Gastroesophageal sphincter (tissue), 4 donors: ENCODE measurements at regions not wholly inside any gene's neighbourhood (a gene's known extent, or its start where the extent isn't known, plus 50 kb on each side); places are given as distances from the start of the nearest gene placed in this dataset.
"Not testable (repeated sequence)": the region's sequence is repeated elsewhere in the genome, so short reads cannot be mapped to it uniquely, and the experiment has no call there.

Source experiments
- ATAC-seq: fragments of 150-250 bp; one replicate; pipeline ENCODE4 v1.9.1; 2016; ENCODE audit warnings: mild to moderate bottlenecking, moderate library complexity
- H3K27ac ChIP-seq, 4 donors: fragments of 200-600 bp; sonication (generic) in 3 of 4; 1 replicate in 3 of 4; 2 replicates in 1 of 4; pipeline ENCODE4 v1.5.1; 2016 to 2019
- H3K27me3 ChIP-seq: fragments of 200-600 bp; sonication (generic); one replicate; pipeline ENCODE4 v1.5.1; 2019
- H3K36me3 ChIP-seq, 2 donors: fragments of 200-600 bp; sonication (generic); one replicate each; pipeline ENCODE4 v1.5.1; 2019; ENCODE audit warnings: control low read depth in 1 of 2
- H3K4me1 ChIP-seq, 3 donors: fragments of 200-600 bp; sonication (generic); 1 replicate in 2 of 3; 2 replicates in 1 of 3; pipeline ENCODE4 v1.5.1; 2016 to 2019; ENCODE audit warnings: control low read depth in 2 of 3
- H3K4me3 ChIP-seq, 2 donors: fragments of 200-600 bp; sonication (generic); one replicate each; pipeline ENCODE4 v1.5.1; 2019; ENCODE audit warnings: mild to moderate bottlenecking in 1 of 2, moderate library complexity in 1 of 2
- H3K9me3 ChIP-seq, 3 donors: fragments of 200-600 bp; sonication (generic); one replicate each; pipeline ENCODE4 v1.5.1; 2017 to 2019; ENCODE audit warnings: control low read depth in 2 of 3
- CTCF ChIP-seq, 4 experiments: fragments of 200-600 bp in 2 of 4; fragments of 450-650 bp in 2 of 4; sonication (generic) in 1 of 4; IDR thresholded peaks; one replicate each; pipeline ENCODE4 v1.5.1; 2017 to 2019; ENCODE audit warnings: antibody characterized with exemption in 4 of 4, mild to moderate bottlenecking in 2 of 4, moderate library complexity in 2 of 4
- POLR2AphosphoS5 ChIP-seq: sonication (generic); formaldehyde crosslinking; IDR thresholded peaks from one replicate; pipeline ENCODE4 v1.6.1; 2017; ENCODE audit warnings: antibody characterized with exemption
- WGBS, 2 donors: methylation state at CpG; one replicate each; pipeline ENCODE4 v1.1.5; 2018; ENCODE audit warnings: low coverage in 1 of 2; 5-methylcytosine and 5-hydroxymethylcytosine counted together

- not testable (repeated sequence) for H3K27ac ChIP-seq, H3K27me3 ChIP-seq, H3K4me3 ChIP-seq, ATAC-seq, H3K4me1 ChIP-seq, H3K9me3 ChIP-seq, H3K36me3 ChIP-seq
- WGBS, 2 donors: 83% methylated on average over 1 of the region's 9 CpGs; no CpG with 5 or more reads in 1 of the 2 donors
Observed at GRCh38 chr5:177894681-177895453, 101.2 kb downstream of the PROP1 start.

GRCh38 chr5:177892357-177892665 lies 103.7 kb downstream of the PROP1 start:
- WGBS, 2 donors: 83 to 88% methylated on average over 1 of the region's 4 CpGs
- not testable (repeated sequence) for H3K9me3 ChIP-seq, H3K27me3 ChIP-seq, ATAC-seq, H3K4me3 ChIP-seq, H3K36me3 ChIP-seq, H3K4me1 ChIP-seq, H3K27ac ChIP-seq
- TF ChIP-seq POLR2AphosphoS5: peak; percentile 45

- H3K4me3 ChIP-seq, H3K9me3 ChIP-seq, H3K4me1 ChIP-seq, H3K36me3 ChIP-seq, H3K27me3 ChIP-seq: not testable (repeated sequence)
- peak overlapping the region in 1 of 4 donors; percentile 62 for H3K27ac ChIP-seq
- peak; percentile 92 for ATAC-seq
- TF ChIP-seq CTCF (IDR thresholded peaks at IDR 0.05): peak in 1 of 4 experiments; percentile 46
- WGBS, 2 donors: 60% methylated on average over 1 of the region's 11 CpGs; no CpG with 5 or more reads in 1 of the 2 donors
Observed at GRCh38 chr5:177891547-177892356, 104.3 kb downstream of the PROP1 start.

GRCh38 chr5:177883295-177883694 lies 100.6 kb upstream of the FAM153A start:
- H3K4me1 ChIP-seq, H3K4me3 ChIP-seq, H3K9me3 ChIP-seq, H3K27ac ChIP-seq, H3K27me3 ChIP-seq, ATAC-seq: not testable (repeated sequence)
- peaks cover 0 to 14% of the 10 kb centered on the region in 2 donors for H3K36me3 ChIP-seq
- 69 to 73% methylated on average over 5 to 6 of the region's 8 CpGs for WGBS, 2 donors

GRCh38 chr5:177875900-177876238 lies 93.2 kb upstream of the FAM153A start:
- H3K27ac ChIP-seq, H3K36me3 ChIP-seq, H3K4me1 ChIP-seq, H3K27me3 ChIP-seq, ATAC-seq, H3K9me3 ChIP-seq: not testable (repeated sequence)
- WGBS, 2 donors: 0% methylated on average over 3 to 5 of the region's 15 CpGs
- H3K4me3 ChIP-seq: peak overlapping the region; percentile 52 to 55

- H3K9me3 ChIP-seq, H3K4me1 ChIP-seq, H3K27ac ChIP-seq, H3K36me3 ChIP-seq, H3K27me3 ChIP-seq: not testable (repeated sequence)
- peak overlapping the region; percentile 52 to 55 for H3K4me3 ChIP-seq
- peak; percentile 92 for ATAC-seq
- no CpG with 5 or more reads among the region's 56 CpGs for WGBS, 2 donors
Observed at GRCh38 chr5:177875013-177875899, 92.6 kb upstream of the FAM153A start.

- not testable (repeated sequence) for ATAC-seq, H3K36me3 ChIP-seq, H3K27me3 ChIP-seq, H3K27ac ChIP-seq, H3K9me3 ChIP-seq, H3K4me3 ChIP-seq, H3K4me1 ChIP-seq
- whole genome bisulfite sequencing, 2 donors: no CpG with 5 or more reads among the region's 18 CpGs
Observed at GRCh38 chr5:177863822-177864446, 81.2 kb upstream of the FAM153A start.

- not testable (repeated sequence) for H3K4me1 ChIP-seq, H3K36me3 ChIP-seq, ATAC-seq, H3K4me3 ChIP-seq, H3K27me3 ChIP-seq, H3K9me3 ChIP-seq, H3K27ac ChIP-seq
- WGBS, 2 donors: 92% methylated on average over 2 to 4 of the region's 8 CpGs
Observed at GRCh38 chr5:177857642-177858200, 75.0 kb upstream of the FAM153A start.

GRCh38 chr5:177856474-177856873 lies 73.8 kb upstream of the FAM153A start:
- not testable (repeated sequence) for H3K27me3 ChIP-seq, H3K27ac ChIP-seq, ATAC-seq, H3K9me3 ChIP-seq, H3K4me3 ChIP-seq, H3K4me1 ChIP-seq, H3K36me3 ChIP-seq
- 43 to 68% methylated on average over 1 to 2 of the region's 2 CpGs for whole genome bisulfite sequencing, 2 donors

GRCh38 chr5:177847914-177848313 lies 65.2 kb upstream of the FAM153A start:
- not testable (repeated sequence) for H3K27ac ChIP-seq, H3K27me3 ChIP-seq, H3K4me3 ChIP-seq, H3K4me1 ChIP-seq, ATAC-seq, H3K36me3 ChIP-seq, H3K9me3 ChIP-seq
- 61 to 68% methylated on average over 5 to 6 of the region's 7 CpGs for WGBS, 2 donors

GRCh38 chr5:177846598-177846997 lies 63.9 kb upstream of the FAM153A start:
- H3K27ac ChIP-seq, H3K36me3 ChIP-seq, ATAC-seq, H3K27me3 ChIP-seq, H3K4me3 ChIP-seq, H3K9me3 ChIP-seq, H3K4me1 ChIP-seq: not testable (repeated sequence)
- 0% methylated on average over 1 of the region's 5 CpGs; no CpG with 5 or more reads in 1 of the 2 donors for WGBS, 2 donors
